LHCN-M2 (cell line): ENCODE measurements at regions not wholly inside any gene's neighbourhood (a gene's known extent, or its start where the extent isn't known, plus 50 kb on each side); places are given as distances from the start of the nearest gene placed in this dataset.
"Not testable (repeated sequence)": the region's sequence is repeated elsewhere in the genome, so short reads cannot be mapped to it uniquely, and the experiment has no call there.

Experiments used
- DNase-seq: peaks from one replicate; pipeline ENCODE4 v3.0.0-alpha.2; 2012; ENCODE audit warnings: low read depth

GRCh38 chr3:174336784-174337183 is 522.4 kb upstream of the NAALADL2 start:
- no peak for DNase-seq

DNA sequence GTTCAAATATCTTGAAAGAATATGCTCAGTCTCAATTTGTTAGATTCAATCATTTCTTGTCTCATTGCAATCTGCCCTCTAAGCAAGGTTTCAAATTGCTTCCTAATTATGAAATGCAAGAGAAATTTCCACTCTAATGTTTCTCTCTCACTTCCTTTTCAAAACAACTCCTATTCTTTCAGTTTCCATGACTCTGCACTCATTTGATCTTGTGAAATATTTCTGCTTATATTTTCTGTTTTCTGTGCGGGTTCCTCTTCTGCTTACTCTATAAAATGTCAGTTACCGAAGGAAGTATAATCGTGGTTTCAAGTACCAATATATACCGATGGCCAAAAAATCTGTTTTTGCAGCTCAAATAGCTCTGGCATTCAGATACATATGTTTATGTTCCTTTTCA is 521.9 kb upstream of the NAALADL2 start:
- DNase-seq: no peak

DNA sequence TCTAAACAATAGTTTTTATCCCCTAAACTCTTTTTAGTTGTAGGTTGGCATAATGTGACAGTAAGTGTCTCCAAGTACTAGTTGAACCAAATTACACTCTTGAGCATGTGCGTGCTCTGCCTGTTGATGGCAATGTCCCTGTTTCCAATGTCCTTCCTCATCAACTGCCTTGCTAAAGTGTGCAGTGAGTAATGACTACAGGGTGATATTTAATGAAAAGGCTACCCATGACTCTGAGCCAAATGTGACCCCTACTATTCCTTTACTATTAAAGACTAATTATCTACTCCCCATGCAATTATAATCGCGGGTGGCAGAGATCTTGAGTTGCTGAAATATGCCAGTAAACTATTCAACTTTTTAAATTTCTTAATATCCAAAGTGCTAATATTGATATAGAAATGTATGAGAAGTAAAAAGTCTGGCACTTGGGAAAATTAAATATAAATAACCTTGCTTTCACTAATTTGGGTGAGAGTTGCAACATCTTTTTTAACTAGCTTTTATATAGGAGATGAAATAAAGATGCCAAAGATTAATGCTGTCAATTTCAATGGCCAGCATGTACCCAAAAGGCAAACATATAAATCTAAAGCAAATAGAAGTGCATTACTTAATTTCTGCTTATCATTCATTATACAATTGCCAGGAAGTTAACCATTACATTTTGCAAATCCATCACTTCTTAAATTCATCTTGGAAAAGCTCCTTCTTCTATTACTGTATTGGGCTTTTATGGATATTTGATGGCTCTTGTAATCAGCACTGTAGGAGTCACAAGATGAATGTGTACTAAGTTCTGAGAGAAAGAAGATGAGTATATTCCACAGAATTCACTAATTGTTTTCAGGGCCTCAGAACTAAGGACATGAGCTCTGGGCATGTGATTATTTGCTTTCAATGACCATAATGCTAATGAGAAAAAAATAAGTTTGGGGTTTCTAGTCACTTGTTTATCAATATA is 518.2 kb upstream of the NAALADL2 start:
- DNase-seq: no peak

DNA sequence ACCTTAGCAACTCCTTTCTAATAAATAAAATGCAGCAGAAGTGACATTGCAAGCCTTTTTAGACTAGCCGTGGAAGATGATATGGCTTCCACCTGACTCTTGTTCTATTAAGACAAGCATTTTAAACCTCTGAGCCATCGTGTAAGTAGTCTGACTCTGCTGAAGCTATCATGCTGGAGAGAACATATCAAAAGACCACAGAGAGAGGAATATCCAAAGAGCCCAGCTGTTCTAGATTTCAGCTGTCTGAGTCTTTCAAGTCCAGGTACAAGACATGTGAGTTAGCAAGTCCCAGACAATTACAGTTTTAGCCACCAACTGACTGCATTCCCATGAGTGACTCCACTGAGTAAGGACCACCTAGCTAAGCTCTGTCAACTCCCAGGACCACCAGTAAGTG is 517.0 kb upstream of the NAALADL2 start:
- peak; percentile 97 for DNase-seq

GRCh38 chr3:174342941-174343501 is 516.1 kb upstream of the NAALADL2 start:
- peak; percentile 37 for DNase-seq

DNA sequence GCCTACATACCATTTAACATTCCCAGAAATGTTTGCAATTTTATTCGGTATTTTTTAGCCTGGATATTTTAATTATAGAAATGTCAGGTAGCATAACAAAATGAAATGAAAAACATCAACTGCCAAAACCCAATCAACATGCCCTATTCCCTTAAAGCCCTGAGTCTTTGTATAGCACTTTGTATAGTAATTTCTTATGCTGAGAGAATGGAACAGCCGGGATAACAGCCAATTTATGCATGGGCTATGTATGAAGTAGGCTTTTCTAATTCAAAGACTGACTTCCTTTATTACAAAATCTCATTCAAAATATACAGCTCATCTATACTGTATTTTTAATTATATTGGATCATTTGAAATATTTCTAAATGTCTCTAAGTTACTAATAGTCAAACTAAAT is 513.0 kb upstream of the NAALADL2 start:
- no peak for DNase-seq

DNA sequence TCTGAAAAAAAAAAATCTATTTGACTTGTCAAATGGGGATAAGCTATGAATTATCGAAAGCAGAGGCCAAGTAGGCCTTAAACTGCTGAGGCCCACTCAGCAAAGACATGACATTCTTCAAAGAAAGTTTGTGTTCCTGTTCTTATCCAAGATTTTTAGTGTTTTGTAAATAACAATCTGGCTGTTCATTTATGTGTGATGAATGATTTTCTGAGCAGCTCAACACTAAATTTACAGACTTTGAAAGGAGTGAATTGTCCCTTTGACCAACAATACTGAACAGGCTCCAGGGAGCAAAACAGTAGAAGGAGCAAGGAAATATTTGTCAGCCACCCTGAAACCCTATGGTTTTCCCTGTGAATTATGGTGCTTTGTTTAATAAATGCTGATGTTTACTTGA is 512.6 kb upstream of the NAALADL2 start:
- no peak for DNase-seq

DNA sequence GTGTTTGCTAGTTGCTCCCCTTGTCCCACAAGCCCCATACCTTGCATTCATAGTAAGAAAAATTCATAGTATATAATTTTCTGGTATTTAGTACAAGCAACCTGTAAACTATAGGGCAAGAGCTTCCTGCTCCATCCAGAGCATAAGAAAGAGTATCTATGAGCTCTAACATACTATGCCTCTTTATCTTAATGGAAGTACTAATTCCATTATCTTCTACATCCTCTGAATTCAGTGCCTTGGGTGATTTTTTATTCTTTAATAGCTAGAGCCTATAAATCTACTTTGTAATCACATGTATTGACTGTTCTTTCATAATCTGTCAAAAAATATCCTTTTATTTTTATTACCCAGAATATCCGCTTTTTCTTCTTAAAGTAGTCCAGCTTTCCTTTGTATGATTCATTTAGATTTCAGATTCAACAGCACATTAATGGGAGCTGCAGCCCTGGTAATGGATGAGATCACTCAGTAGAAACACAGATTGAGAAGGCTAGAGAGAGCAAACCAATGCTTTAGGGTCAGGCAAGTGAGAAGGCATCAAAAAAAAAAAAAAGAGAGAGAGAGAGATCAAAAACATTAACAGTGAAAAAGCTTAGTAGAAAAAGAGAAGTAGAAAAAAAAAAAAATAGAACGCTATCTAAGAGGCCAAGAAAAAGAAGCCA is 511.5 kb upstream of the NAALADL2 start:
- DNase-seq: no peak

DNA sequence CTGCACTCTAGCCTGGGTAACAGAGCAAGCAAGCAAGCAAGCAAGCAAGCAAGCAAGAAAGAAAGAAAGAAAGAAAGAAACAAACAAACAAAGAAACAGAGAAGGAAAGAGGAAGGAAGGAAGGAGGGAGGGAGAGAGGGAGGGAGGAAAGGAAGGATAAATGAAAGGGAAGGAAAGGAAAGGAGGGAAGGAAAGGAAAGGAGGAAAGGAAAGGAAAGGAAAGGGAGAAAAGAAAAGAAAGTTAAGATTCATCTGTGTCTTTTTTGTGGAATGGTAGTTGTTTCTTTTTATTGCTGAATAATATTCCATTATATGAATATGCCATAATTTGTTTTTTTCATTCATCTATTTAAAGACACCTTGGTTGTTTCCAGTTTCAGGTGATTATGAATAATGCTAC is 506.9 kb upstream of the NAALADL2 start:
- no peak for DNase-seq

DNA sequence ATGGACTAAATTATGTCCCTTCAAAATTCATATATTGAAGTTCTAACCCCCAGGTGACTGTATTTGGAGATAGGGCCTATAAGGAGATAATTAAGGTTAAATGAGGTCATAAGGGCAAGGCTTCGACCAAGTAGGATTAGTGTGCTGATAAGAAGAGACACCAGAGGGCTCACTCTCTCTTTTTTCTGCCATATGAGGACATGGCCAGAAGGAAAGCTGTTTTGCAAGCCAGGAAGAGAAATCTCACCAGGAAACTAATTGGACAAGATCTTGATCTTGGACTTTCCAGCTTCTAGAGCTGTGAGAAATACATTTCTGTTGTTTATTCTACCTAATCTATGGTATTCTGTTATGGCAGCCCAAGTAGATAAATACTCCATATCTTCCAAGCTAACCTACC is 503.6 kb upstream of the NAALADL2 start:
- peak; percentile 41 for DNase-seq

- no peak for DNase-seq
Measured at GRCh38 chr3:174356596-174356995, 502.5 kb upstream of the NAALADL2 start.

DNA sequence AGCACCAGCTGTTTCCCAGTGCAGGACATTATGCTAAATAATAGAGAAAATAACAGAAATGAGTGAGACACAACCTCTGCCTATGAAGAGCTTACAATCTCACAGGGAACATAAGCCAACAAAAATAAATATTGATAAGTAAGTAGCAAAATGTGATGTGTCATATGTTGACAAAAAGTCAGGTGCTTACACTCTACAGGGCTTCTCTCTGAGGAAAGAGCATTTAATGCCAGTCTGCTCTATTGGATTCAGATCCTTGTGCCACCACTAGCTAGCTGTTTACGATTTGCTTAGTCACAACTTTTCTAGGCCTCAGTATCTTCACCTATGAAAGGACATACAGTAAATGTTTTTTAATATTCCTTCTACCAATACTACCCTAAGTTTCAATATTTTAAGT is 500.9 kb upstream of the NAALADL2 start:
- DNase-seq: no peak

DNA sequence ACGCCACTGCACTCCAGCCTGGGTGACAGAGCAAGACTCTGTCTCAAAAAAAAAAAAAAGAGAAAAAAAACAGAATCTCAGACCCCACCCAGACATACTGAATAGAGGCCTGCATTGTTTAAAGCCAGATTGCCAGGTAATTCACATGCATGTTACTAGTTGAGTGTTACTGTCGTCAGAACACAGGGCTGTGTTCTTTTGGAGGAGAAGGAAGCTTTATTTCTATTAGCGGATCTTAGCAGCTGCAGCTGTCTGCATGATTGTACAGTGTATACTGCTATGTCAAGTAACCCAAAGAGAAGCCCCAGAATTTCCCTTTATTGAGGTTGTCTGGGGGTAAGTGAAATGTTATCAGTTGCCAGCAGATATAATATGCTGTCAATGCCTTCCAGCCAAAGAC is 496.6 kb upstream of the NAALADL2 start:
- DNase-seq: no peak

- no peak for DNase-seq
Measured at GRCh38 chr3:174363256-174363655, 495.9 kb upstream of the NAALADL2 start.

- no peak for DNase-seq
Measured at GRCh38 chr3:174365796-174366195, 493.3 kb upstream of the NAALADL2 start.

DNA sequence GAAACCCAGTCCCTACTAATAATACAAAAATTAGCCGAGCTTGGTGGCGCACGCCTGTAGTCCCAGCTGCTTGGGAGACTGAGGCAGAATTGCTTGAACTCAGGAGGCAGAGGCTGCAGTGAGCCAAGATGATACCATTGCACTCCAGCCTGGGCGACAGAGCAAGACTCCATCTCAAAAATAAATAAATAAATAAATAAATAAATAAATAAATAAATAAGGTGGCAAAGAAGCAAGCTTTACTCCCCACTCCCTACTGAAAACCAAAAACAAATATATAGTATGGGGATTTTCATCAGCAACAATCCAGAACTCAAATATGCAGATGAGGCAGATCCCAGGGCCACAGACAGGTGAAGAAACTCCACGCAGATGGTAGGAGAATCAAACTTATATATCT is 492.2 kb upstream of the NAALADL2 start:
- not testable (repeated sequence) for DNase-seq

GRCh38 chr3:174376346-174376745 is 482.8 kb upstream of the NAALADL2 start:
- peak; percentile 13 for DNase-seq

- DNase-seq: no peak
Measured at GRCh38 chr3:174377096-174377495, 482.0 kb upstream of the NAALADL2 start.

DNA sequence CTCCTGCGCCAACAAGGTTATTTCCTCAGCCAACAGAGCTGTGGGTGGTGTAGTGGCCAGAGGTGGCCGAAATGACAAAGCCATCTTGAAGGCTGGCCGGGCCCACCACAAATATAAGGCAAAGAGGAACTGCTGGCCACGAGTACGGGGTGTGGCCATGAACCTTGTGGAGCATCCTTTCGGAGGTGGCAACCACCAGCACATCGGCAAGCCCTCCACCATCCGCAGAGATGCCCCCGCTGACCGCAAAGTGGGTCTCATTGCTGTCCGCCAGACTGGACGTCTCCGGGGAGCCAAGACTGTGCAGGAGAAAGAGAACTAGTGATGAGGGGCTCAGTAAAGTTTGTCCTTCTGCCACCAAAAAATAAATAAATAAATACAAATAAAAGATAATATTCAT is 481.4 kb upstream of the NAALADL2 start:
- DNase-seq: no peak

DNA sequence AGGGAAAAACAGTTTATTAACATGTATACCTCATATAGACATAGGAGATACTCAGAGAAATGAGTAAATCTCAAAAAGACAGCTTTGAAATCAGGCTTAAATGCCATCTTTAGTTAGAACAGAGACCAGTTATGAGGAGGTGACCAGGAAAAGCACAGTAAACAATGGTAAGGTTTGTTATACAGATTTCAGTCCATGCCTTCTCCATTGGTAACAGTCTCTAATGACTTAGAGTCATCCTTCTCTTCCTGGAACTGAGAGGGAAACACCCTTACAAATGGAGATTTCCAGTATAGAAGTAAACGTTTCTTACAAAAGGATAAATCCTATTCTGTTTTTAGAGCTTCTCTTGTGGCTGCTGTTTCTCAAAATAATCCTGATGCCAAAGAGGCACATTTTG is 476.3 kb upstream of the NAALADL2 start:
- no peak for DNase-seq

- no peak for DNase-seq
Measured at GRCh38 chr3:174387736-174388135, 471.4 kb upstream of the NAALADL2 start.

DNA sequence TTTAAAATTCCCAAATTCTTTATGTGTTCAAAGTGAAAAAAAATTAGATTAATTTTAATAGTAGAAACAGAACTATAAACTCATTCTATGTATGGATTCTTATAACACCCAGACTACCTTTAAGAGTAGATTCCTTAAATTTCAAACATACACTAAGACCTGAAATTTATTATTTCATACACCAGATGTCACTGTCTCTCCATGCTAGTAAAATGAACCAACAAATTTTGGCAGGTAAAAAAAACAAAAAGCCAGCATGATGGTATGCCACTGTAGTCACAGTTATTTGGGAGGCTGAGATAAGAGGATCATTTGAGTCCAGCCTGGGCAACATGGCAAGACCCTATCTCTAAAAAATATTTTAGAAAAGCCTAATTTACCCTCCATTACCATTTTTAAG is 461.3 kb upstream of the NAALADL2 start:
- peak; percentile 38 for DNase-seq

DNA sequence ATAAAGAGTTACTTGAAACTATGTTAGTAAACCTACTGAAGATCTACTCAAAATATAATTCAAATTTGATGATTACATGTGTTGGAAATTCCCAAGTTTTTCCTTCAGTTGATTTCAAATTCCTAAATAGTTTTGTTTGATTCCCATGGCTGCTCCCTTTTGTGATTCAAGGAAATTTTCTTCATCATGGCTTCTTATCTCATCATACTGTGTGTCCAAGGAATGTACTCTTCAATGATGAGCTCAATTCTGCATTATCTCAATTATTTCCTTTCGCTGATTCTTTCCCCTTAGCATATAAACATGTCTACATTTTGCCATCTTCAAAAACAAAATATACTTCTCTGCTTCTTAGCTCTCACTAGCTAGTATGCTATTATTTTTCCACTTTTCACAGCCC is 460.4 kb upstream of the NAALADL2 start:
- no peak for DNase-seq
